Left kidney (tissue), 1 donor: ENCODE measurements at regions not wholly inside any gene's neighbourhood (a gene's known extent, or its start where the extent isn't known, plus 50 kb on each side); places are given as distances from the start of the nearest gene placed in this dataset.

Source experiments
- DNase-seq: peaks from one replicate; pipeline ENCODE4 v3.0.0-alpha.2; 2013

DNA sequence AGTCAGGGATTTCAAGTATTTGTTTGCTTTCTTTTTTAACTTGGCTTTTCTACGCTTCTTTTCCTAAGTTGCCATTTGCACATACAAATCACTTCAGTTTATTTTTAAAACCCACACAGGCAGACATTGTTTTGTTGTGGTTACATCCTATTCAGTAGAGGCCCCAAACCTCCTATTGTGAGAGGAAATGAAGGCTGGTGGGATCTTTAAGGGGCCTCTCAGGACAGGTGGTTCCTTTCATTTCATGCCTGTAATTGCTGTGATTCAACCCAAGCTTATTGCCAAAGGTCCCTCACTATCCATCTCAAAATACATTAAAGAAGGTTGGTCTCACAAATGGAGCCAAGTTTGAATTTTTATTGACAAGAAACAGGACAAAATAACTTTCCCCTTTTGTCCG, 257.1 kb downstream of the ADAMTS20 start:
- DNase-seq: no peak

DNA sequence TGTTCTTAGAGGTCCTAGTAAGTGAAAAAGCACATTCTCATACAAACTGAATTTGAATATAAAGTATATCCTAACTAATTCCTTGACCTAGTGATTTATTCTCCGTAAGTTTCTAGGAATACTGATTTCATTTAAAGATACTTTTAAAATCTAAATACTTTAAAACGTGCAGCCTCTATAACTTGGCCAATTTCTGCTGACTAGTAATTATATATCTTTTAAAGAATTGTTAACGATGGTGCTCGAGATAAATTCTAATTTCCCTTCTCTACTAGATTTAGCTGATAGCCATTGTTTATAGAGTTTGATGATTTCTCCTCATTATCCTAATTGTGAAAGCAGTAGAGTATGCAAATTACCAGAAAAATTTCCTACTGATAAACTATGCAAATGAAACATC, 257.9 kb downstream of the ADAMTS20 start:
- no peak for DNase-seq

DNA sequence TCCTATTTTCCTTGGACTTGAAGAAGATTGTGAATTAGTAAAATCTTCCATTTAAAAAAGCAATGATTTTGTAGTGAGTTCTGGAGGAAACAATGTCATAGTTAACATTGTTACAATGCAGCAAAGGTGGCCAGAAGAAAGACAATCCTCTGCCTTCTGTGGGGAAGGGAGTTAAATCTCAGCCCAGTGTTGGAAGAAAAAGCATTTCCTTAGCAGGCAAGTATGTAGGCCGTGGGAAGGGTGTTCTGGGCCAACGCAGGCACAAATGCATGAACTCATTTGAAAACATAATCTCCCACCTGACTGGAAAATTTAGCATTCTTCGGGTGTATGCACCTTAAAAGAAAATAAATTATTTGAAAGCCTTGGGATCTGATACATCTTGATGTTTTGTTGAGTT, 258.6 kb downstream of the ADAMTS20 start:
- no peak for DNase-seq

DNA sequence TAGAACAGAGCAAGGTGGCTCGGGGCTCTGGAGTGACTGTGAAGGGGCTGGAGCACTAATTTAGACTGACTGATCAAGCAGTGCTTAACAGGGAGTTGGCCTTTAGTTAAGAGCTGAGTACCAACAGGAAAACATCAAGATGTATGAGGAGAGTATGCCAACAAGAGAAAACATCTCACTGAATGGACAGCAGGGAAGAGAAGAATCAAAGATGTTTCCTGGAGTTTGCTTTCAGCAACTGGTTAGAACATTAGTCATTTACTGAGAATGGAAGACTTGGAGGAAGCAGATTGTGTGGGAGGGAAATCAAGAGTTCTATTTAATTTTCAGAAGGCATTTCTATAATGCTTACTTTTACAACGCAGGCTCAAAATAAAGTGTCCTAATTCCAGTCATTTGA, 259.3 kb downstream of the ADAMTS20 start:
- DNase-seq: no peak

DNA sequence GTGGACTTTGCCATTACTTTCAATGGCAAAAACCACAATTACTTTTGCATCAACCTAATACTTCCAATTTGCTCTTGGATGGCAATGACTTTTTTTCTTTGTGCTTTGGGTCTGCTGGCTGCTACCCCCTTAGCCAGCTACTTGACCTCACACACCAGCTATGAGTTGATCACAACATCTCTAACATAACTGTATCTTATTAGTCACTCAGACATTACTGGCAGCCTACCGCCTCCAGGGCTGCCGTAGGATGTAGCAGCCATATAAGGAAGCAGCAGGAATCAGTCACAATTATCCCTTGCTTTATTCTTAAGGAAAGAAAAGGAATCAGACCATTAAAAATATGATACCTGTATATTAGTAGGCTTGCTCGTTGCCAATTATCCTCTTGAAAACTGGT, 260.5 kb downstream of the ADAMTS20 start:
- DNase-seq: no peak

DNA sequence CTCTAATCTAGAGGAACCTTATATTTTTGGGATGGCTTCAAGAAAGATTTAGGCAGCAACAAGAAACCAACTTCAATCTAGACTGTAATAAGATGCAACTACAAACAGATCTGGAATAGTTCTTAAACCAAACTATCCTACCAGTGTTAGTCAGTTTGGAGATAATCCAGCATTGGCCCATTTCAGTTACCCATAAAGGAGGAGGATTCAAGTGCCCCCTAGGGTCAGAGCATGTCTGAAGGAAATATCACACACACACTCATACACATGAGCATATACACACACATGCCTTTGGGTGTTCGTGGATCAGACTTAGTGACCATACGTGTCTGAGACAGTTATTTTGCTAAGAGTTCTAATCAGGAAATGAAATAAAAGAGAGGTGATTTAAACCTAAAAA, 261.2 kb downstream of the ADAMTS20 start:
- no peak for DNase-seq

DNA sequence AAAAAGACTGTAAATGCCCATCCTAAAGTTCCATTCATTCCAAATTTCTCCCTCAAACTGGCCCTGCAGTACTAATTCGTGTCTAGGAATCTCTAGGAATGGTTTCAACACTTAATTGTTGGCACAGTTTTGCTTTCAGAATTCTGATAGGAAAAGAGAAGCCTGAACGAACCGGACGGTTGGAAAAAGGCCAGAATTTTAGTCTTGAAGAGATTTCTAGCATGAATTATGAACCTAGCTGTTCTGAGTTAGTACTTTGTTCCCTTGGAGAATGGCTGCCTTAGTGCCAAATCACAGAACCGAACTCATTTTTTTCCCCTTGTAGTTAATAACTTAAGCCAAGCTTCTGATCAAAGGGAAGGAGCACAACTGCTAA, 262.6 kb downstream of the ADAMTS20 start:
- DNase-seq: no peak

DNA sequence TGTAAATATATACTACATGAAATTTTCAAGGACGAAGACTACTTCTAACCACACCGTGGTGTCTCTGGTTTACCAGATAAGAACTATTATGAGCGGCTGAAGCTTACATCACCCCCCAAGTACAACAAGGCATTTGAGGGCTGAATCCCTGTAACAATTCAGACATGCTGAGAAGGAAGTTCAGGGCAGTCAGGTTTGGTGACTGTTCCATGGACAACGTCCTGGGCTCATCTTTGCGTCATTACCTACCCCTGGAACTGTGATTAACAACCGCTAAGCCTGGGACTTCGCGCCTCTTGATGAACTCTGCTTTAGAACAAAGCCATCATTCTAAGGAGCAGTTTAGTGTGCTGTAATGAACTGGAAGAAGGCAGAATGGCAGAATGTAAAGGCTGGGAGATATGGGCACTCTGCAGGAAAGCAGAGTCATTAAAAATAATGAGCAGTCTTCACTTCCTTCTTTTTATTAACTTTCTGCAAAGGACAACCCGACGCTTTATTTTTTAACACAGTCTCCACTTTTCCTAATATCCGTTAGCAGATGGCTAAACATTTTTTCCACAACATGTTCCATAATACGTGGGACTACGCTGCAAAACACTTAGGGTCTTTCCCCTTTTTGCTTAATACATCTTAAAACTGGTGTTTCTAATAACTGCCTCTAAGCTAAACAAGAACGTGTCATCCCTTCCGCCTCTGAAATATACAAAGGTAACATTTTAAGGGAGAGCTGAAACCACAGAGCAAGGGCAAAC, 263.2 kb downstream of the ADAMTS20 start:
- no peak for DNase-seq

DNA sequence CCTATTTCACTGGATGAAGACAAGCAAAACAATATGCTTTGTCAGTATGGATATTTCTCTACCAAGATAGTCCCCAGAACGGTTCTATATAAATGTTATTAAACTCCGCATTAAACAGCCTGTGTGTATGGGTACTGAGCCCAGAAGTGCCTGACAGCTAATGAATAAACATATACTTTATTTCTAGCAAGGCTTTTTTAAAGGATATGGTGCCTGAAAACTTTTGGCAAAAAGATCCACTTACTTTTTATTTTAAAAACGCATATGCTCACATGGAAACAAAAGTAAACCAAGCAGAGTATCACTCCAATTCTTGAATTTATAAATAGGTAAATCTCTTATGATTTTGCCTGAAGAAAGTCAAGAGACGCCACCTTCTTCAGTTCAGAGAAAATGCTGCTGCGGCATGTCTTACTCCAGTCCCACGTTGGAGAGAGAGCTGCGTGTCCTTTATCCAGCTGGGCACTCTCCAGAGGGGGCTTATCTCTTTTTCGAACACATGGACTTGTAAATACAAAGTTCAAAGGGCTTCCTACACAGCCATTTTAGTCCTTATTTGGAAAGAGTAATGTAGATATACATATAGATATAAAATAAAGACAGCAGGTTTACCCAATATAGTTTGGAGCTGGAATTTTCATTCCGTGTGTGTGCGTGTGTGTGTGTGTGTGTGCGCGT, 264.2 kb downstream of the ADAMTS20 start:
- DNase-seq: no peak

DNA sequence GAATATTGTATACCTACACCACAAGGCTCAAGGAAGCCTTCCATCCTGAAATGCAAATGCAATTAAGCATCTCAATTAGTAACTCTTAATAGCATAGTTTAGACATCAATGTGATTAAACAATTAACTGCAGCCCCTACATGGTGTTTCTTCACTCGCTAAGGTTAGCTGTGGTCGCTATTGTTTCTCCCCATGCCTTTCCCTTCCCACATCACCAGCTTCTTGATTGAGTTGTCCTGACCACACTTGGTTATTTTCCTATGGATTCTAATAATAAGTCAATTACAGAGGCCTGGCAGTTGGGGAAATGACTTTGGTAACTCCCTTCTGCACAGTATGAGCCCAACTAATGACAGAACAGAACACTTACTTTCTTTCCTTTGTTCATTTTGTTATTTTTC, 265.0 kb downstream of the ADAMTS20 start:
- DNase-seq: no peak

DNA sequence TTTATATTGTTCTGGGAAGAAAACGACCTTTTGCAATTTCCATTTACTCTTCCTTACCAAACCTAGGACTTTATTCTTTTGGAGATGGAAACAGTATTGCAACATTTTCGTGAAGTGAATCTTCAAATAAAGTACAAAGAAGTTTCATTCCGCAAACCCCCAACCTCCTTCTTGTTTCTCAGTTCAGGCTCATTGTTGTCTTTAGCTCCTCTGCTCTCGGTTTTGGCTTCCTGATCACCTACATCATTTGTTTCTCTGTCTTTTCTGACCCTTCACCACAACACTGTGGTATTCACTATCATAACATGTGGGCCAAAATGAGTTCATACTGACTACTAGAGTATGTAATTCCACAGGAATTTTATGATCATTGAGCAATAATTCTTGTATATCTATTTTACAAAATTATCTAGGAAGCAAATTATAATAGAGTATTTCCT, 266.8 kb downstream of the ADAMTS20 start:
- no peak for DNase-seq

DNA sequence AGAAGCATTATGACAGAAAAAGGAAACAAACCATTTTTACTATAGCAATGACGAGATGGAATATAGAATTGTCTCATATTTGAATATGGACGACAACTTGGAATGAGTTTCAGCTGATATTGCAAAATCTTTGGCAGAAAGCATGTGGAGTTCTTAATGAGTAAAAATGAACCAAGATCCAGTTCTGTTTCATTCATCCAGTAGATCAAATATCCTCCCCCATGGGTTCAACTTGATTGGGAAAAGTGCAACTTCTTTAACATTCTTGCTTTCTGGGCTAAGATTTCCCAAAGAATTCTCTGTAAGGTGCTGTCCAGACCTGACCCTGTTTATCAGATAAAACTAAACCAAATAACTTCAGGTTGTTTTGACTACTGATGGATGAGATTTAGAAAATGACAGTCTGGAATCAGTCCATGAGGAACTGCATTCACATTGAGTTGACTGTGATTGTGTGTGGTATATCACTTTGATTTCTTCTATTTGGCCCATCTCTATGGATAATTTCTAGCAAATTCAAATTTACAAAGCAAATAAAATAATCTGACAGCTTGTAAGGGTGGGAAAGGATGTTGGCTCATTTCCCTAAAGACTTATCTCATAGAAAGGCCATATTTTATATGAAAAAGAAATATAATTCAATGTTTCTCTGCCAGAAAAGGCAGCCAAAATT, 267.4 kb downstream of the ADAMTS20 start:
- DNase-seq: no peak

DNA sequence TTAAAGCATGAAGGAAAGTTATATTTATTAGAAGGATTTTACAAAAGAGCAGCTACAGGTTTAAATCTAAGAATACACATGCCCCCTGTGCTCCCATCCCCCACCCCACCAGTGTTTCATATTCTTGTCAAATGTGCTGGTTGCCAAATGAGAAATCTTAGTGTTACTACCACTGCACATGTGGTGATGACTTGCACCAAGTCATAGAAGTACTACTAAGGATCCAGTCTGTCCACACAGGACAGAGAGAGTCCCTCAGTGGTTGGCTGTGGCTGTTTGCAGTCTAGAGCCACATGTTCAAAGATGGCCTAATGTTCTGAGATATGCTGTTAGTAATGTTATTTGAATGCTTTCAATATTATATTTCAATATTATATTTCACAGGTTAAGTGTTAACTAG, 268.8 kb downstream of the ADAMTS20 start:
- DNase-seq: no peak

DNA sequence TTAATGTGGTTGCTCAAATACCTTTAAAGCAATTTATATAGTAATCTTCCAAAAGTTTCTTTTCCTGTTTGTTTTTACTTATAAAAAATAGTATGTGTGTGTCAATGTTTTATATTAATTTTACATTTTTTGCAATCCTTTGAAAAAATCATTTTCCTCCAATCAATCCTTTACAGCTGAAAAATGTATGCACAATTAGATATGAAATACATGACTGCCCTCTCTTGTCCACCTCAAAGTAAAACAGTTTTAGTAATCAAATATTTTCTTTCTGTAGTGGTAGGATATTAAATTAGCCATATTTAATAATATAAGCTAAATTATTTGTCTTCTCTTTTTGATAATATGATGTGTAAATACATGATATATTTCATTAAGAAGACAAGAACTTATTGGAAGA, 269.9 kb downstream of the ADAMTS20 start:
- no peak for DNase-seq

DNA sequence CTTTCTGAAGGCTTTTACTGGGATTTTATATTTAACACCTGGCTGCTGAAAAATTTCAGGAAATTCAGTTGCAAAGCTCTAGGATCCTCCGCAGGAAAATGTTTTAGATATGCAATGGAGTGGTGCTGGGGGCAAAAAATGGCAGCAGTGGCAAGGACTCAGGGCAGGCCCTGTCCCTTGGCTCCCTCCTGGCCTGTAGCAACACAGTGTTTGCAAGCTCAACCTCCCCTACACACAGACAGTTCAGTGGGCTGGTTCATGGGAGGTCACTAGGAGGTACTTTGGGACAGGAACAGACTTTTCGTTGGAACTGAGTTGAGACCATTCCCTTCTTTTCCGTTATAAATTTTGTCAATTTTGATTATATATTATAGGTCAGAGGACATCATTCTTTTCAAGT, 270.4 kb downstream of the ADAMTS20 start:
- no peak for DNase-seq

DNA sequence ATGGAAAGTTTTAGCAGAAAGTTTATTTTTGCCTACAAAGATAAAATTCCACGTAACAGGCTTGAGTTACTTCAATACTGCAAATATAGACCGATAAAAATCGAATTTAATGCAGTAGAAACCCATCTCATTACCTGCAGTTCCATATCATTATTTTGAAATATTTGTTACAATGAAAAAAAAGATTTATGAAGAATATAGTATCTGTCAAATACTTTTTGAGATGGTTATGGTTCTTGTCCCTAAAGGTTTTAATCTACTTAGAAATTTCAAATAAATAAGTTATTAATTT, 273.5 kb downstream of the ADAMTS20 start:
- no peak for DNase-seq

DNA sequence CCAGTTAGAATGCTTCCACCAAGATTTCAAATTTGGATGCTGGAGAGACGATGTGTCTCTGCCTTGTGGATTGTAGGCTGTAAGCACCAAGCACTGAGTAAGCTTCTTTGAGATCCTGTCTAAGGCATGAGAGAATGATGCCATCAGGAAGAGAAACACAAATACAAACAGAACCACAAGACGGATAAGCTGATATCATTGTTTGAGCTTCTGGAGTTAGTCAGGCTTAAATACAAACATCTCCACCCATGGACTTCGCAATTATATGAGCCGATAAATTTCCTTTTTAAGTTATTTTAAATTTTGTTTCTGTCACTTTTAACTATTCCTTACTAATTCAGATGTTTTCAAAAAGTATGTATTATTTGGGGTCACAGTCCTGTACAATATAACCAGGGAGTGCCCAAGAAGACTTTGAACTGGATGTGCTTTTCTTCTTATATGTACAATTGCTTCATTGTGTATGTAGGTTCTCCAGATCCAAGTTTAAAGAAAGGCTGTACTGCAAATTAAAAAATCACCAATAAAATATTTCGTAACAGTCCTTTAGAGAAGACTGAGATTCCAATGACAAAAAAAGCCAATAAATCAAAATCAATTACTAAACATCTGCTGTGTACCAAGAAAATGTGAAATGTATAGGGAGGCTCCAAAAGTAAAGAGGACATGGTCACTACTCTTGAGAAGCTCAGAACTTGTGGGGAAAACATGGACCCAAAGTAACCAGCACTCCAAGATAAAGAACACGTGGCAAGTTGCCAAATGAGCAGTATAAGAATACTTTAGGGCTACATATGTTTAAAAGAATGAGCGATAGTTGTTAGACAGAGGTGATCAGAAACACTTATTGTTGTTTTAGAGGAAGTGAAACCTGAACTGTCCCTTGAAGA, 274.1 kb downstream of the ADAMTS20 start:
- DNase-seq: no peak

DNA sequence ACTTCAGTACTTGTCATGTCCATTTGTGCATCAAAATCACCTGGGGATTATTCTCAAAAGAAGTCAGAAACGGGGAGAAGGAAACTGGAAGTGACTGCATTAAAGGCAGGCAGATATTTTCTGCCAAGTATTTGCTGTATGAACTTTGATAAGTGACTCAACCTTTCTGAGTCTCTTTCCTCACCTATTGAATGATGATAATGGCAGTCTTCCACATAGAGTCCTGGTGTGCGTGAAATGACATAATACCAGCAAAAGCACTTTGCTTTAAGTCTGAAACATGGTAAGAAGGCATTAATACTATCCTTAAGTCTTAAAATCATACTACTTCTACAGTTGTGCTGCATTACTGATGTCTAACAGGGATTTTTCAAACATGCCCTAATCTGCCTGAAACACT, 278.5 kb downstream of the ADAMTS20 start:
- no peak for DNase-seq

DNA sequence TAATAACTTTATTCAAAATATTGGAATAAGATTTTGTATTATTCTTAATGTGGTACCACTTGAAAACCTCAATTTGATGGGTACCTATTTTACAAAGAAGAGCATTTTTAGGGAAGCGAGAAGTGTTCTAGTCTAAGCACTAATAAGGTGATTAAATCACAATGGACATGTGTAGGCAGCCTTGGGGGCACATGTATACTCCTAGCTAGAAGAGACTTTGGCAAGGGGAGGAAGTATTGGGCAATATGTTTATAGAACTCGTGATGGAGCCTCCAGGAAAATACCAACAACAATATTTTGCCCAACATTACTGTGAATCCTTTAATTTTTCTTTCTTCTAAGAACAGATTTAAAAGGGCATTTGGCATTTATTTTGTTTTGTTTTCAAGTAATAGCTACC, 280.3 kb downstream of the ADAMTS20 start:
- DNase-seq: no peak

DNA sequence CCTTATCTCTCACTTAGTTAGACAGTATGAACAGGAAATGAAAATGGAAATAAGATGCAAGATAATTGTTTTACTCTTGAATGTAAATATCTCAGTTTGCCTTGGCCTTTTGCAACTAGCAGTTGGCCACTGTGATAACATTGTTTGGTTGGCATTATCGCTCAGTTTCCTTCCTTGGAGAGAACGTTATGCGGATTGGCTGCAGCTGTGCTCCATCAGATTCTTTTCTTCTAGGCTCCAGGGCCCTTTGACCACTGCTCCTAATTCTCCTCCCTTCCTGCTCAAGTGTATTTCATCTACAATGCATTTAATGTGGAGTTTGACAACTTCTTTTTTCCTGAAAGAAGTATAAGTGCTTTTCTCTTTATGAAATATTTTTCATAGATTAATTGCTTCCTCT, 284.2 kb downstream of the ADAMTS20 start:
- DNase-seq: no peak

DNA sequence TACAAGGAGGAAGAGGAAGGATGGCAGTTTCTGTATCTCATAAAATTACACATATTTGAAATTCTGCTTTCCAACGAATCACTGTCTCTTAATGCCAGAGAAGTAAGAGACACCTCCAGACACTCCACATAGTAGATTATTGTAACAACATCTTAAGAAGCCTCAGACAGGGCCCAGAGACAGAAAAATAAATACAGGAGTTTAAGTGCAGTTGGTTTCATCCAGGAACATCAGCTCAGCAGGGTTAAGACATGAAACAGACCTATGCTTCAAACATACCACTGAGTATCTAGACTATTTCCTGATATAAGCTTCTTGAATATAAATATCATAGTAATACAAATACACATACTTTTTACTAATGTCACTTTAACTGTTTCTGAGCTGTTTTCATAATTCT, 290.3 kb downstream of the ADAMTS20 start:
- DNase-seq: no peak

DNA sequence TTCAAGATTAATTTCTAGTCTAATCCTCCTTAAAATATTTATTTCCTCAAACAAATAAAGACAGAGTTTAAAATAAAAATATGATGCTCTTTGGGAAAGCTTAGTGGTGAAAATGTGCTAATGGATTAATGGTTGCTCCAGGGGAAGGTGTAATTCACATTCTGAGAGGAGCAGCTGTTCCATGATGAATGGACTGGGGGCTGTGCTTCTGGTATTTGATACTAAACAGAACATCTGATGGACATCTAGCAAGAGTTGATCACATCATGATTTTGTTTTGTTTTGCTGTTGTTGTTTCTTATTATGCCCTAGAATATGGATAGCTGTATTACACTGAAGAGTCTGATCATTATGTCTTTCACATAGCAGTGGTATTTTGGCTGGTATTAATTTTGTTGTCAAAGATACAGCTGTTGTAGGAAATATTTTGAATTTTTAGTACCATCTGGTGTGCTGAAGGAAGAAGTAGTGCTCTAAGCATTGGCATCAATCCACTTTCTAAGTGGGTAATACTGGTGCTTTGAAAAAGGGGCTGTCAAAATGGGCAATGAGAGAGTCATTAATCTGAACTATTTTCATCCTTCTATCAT, 296.4 kb downstream of the ADAMTS20 start:
- no peak for DNase-seq
